ENCODE measurements at regions not wholly inside any gene's neighbourhood (a gene's known extent, or its start where the extent isn't known, plus 50 kb on each side); places are given as distances from the start of the nearest gene placed in this dataset.

DNA sequence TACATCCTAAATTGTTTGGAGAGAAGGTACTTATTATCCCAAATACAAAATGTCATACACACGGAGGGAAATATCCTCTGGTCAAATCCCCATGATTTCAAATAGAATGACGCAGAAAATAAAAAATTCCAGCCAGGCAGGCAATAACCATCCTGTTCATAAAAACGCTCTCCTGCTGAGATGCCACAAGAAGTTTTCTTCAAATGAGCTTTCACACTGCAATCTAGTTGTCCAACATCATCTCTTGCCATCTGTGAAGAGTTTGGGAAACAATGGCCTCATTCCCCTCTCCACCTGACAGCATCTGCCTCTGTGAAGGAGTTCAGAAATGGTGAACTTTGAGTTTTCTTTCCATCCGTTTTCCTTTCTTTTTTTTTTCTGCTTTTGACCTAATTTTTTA is 83.3 kb upstream of the SLC30A5 start:
- TF ChIP-seq, protein P1, sequence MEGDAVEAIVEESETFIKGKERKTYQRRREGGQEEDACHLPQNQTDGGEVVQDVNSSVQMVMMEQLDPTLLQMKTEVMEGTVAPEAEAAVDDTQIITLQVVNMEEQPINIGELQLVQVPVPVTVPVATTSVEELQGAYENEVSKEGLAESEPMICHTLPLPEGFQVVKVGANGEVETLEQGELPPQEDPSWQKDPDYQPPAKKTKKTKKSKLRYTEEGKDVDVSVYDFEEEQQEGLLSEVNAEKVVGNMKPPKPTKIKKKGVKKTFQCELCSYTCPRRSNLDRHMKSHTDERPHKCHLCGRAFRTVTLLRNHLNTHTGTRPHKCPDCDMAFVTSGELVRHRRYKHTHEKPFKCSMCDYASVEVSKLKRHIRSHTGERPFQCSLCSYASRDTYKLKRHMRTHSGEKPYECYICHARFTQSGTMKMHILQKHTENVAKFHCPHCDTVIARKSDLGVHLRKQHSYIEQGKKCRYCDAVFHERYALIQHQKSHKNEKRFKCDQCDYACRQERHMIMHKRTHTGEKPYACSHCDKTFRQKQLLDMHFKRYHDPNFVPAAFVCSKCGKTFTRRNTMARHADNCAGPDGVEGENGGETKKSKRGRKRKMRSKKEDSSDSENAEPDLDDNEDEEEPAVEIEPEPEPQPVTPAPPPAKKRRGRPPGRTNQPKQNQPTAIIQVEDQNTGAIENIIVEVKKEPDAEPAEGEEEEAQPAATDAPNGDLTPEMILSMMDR (IDR thresholded peaks at IDR 0.05; ENCODE audit: low read depth, low read length) = no peak
- no peak for TF ChIP-seq POLR2A (IDR thresholded peaks at IDR 0.05; ENCODE audit: extremely low read depth, insufficient read length)
- TF ChIP-seq, protein P2, sequence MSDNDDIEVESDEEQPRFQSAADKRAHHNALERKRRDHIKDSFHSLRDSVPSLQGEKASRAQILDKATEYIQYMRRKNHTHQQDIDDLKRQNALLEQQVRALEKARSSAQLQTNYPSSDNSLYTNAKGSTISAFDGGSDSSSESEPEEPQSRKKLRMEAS (IDR thresholded peaks at IDR 0.05; ENCODE audit: low read depth, low read length) = no peak
